OCI-LY7 (cell line): ENCODE measurements at regions not wholly inside any gene's neighbourhood (a gene's known extent, or its start where the extent isn't known, plus 50 kb on each side); places are given as distances from the start of the nearest gene placed in this dataset.

Source experiments
- BruUV-seq: library from RNA; stranded (reverse); fragments of 400-500 nt; replicated peaks from 2 replicates; lab custom pipeline; 2021; lab: Mats Ljungman, UMichigan
- CTCF ChIA-PET: fragments of 300-600 bp; sonication (Branson Sonifier 250); formaldehyde crosslinking; loops from one replicate; lab custom pipeline; 2022; ENCODE audit warnings: antibody characterized with exemption; ENCODE audit not compliant: unreplicated experiment; lab: Charles Lee
- POLR2A ChIA-PET: fragments of 300-600 bp; sonication (Branson Sonifier 250); formaldehyde crosslinking; loops from one replicate; lab custom pipeline; 2022; ENCODE audit warnings: antibody characterized with exemption; lab: Charles Lee
- DNase-seq: peaks from one replicate; pipeline ENCODE4 v3.0.0-alpha.2; 2015; ENCODE audit warnings: low spot score
- H2AFZ ChIP-seq: fragments of 200-600 bp; sonication (generic), shearing (Covaris generic); 2 replicates; pipeline ENCODE4 v1.6.1; 2014; ENCODE audit warnings: mild to moderate bottlenecking, antibody characterized with exemption, low read length, moderate library complexity
- H3K27ac ChIP-seq: fragments of 200-600 bp; sonication (generic); 2 replicates; pipeline ENCODE4 v1.5.1; 2014; ENCODE audit warnings: mixed run types, low read depth, mild to moderate bottlenecking, moderate library complexity, low read length, inconsistent platforms; ENCODE audit not compliant: poor library complexity, severe bottlenecking
- H3K36me3 ChIP-seq: fragments of 200-600 bp; sonication (generic); 2 replicates; pipeline ENCODE4 v1.6.1; 2014; ENCODE audit warnings: mild to moderate bottlenecking, antibody characterized with exemption, low read length, moderate library complexity, mixed read lengths; ENCODE audit not compliant: insufficient read depth
- H3K4me1 ChIP-seq: fragments of 200-600 bp; sonication (generic); 2 replicates; pipeline ENCODE4 v1.5.1; 2014; ENCODE audit warnings: mild to moderate bottlenecking, low read length; ENCODE audit not compliant: insufficient read depth, poor library complexity, severe bottlenecking
- H3K4me2 ChIP-seq: fragments of 200-600 bp; sonication (generic); 2 replicates; pipeline ENCODE4 v1.6.1; 2014; ENCODE audit warnings: mild to moderate bottlenecking, low read length
- H3K4me3 ChIP-seq: fragments of 200-600 bp; sonication (generic); 2 replicates; pipeline ENCODE4 v1.5.1; 2014; ENCODE audit warnings: mild to moderate bottlenecking, low read depth, low read length; ENCODE audit not compliant: poor library complexity, severe bottlenecking
- H3K79me2 ChIP-seq: fragments of 200-600 bp; sonication (generic); 2 replicates; pipeline ENCODE4 v1.6.1; 2016; ENCODE audit warnings: low read depth, mild to moderate bottlenecking, low read length, moderate library complexity, mixed read lengths; ENCODE audit not compliant: insufficient read depth
- H3K9me2 ChIP-seq: fragments of 200-600 bp; sonication (generic); 2 replicates; pipeline ENCODE4 v1.6.1; 2016; ENCODE audit warnings: mild to moderate bottlenecking, low read length, mixed read lengths; ENCODE audit not compliant: insufficient read depth
- H3K9me3 ChIP-seq: fragments of 200-600 bp; sonication (generic); 2 replicates; pipeline ENCODE4 v1.6.1; 2014; ENCODE audit warnings: mild to moderate bottlenecking, mixed run types, low read length, mixed read lengths
- H4K20me1 ChIP-seq: fragments of 200-600 bp; sonication (generic); 2 replicates; pipeline ENCODE4 v1.6.1; 2014; ENCODE audit warnings: mild to moderate bottlenecking, antibody characterized with exemption, low read length, moderate library complexity, mixed read lengths; ENCODE audit not compliant: insufficient read depth
- EZH2phosphoT487 ChIP-seq: fragments of 200-600 bp; sonication (generic); IDR thresholded peaks from 2 replicates; pipeline ENCODE4 v1.6.1; 2018; ENCODE audit warnings: low read depth, borderline replicate concordance, mild to moderate bottlenecking, mixed run types, antibody characterized with exemption, low read length, moderate library complexity, mixed read lengths
- intact Hi-C: fragments of 100-400 bp; cut with micrococcal nuclease; formaldehyde crosslinking; loops from one replicate; pipeline ENCODE4 v1.10.0; 2022; ENCODE audit not compliant: unreplicated experiment
- TF ChIP-seq, protein P1 (sequence below): fragments of 200-600 bp; sonication (generic); conservative IDR thresholded peaks from 2 replicates; pipeline ENCODE4 v1.5.1; 2014; ENCODE audit warnings: mild to moderate bottlenecking, antibody characterized with exemption, low read length, moderate library complexity, mixed read lengths

DNA sequence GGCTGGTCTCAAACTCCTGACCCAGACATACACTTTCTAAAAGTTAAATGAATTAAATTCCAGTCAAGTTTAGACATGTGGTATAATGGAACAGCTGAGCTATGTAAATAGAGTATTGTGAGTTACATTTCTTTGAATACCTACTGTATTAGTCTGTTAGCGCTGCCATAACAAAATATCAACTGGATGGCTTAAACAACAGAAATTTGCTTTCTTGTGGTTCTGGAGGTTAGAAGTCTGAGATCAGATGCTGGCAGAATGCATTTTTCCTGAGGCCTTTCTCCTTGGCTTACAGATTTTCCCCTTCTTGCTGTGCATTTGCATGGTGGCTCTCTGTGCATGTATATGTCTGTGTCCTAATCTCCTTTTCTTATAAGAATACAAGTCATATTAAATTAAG is 101.5 kb upstream of the TGFBR2 start:
- H3K36me3 ChIP-seq: no peaks in the 10 kb centered on the region
- H4K20me1 ChIP-seq: no peaks in the 10 kb centered on the region
- no peak overlapping the region for H2AFZ ChIP-seq
- no peaks in the 10 kb centered on the region for H3K9me2 ChIP-seq
- intact Hi-C loops: no loop called here
- H3K4me1 ChIP-seq: no peaks in the 10 kb centered on the region
- no peaks in the 10 kb centered on the region for H3K9me3 ChIP-seq
- no peak overlapping the region for H3K4me3 ChIP-seq
- no peak overlapping the region for H3K4me2 ChIP-seq
- no TSS peak for BruUV-seq
- DNase-seq: no peak
- no peak overlapping the region for H3K27ac ChIP-seq
- POLR2A ChIA-PET: interaction anchor here (1.1 to 1.6 kb wide), 2 partner anchors 48 to 51 kb away, joined by 3 to 4 read pairs; no protein-coding TSS in a partner anchor
- CTCF ChIA-PET: no interaction called here
- H3K79me2 ChIP-seq: no peaks in the 10 kb centered on the region
- TF ChIP-seq, protein P1, sequence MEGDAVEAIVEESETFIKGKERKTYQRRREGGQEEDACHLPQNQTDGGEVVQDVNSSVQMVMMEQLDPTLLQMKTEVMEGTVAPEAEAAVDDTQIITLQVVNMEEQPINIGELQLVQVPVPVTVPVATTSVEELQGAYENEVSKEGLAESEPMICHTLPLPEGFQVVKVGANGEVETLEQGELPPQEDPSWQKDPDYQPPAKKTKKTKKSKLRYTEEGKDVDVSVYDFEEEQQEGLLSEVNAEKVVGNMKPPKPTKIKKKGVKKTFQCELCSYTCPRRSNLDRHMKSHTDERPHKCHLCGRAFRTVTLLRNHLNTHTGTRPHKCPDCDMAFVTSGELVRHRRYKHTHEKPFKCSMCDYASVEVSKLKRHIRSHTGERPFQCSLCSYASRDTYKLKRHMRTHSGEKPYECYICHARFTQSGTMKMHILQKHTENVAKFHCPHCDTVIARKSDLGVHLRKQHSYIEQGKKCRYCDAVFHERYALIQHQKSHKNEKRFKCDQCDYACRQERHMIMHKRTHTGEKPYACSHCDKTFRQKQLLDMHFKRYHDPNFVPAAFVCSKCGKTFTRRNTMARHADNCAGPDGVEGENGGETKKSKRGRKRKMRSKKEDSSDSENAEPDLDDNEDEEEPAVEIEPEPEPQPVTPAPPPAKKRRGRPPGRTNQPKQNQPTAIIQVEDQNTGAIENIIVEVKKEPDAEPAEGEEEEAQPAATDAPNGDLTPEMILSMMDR: no peak
- TF ChIP-seq EZH2phosphoT487: no peak

DNA sequence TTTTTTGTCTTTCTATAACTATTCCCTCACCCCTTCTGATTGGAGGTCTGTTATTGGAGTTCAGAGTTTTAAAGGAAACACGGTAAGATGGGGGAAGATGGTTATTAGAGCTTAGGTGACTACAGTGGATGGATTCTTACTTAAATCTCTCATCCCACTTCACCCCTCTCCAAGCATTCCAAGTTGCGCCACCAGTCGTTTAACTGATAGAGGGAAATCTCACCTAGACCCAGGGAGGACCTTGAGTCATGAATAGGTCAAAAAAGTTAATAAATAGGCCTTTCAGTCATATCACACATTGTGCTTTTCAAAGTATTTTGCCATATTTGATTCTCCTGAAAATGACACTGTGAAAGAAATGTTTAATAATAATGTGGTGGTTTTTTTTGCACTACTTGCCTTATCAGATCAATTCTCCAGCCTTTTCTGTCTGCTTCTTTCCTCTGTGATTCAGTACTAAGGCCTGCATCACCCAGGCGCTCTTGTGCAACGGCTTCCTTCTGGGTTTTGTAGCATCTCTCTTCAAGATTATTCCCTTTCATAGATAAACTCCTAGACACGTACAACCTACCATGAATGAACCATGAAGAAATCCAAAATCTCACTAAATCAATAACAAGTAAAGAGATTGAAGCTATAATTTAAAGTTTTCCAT is 100.4 kb upstream of the TGFBR2 start:
- Histone ChIP-seq H3K4me3 (no peak overlapping the region), H4K20me1 (no peaks in the 10 kb centered on the region), H3K9me2 (no peaks in the 10 kb centered on the region), H3K36me3 (no peaks in the 10 kb centered on the region), H3K27ac (no peak overlapping the region), H3K9me3 (no peaks in the 10 kb centered on the region), H3K79me2 (no peaks in the 10 kb centered on the region), H2AFZ (no peak overlapping the region), H3K4me1 (no peaks in the 10 kb centered on the region), H3K4me2 (no peak overlapping the region)
- POLR2A ChIA-PET: no interaction called here
- DNase-seq: no peak
- BruUV-seq: no TSS peak
- no peak for TF ChIP-seq EZH2phosphoT487
- TF ChIP-seq, protein P1: no peak
- CTCF ChIA-PET: no interaction called here
- intact Hi-C loops: no loop called here

DNA sequence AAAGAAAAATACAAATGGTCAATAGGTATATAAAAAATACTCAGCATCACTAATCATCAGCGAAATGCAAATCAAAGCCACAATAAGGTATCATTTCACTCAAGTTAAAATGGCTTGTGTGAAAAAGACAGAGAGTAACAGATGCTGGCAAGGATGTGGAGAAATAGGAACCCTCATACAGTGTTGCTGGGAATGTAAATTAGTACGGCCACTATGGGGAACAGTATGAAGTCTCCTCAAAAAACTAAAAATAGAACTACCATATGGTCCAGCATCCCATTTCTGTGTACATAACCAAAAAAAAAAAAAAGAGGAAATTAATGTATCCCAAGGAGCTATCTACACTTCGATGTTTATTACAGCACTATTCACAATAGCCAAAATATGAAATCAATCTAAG is 98.1 kb upstream of the TGFBR2 start:
- BruUV-seq: no TSS peak
- Histone ChIP-seq H3K36me3 (no peaks in the 10 kb centered on the region), H2AFZ (no peak overlapping the region), H3K4me2 (no peak overlapping the region), H3K9me2 (no peaks in the 10 kb centered on the region), H3K9me3 (no peaks in the 10 kb centered on the region), H4K20me1 (no peaks in the 10 kb centered on the region), H3K4me3 (no peak overlapping the region), H3K4me1 (no peaks in the 10 kb centered on the region), H3K27ac (no peak overlapping the region), H3K79me2 (no peaks in the 10 kb centered on the region)
- ChIA-PET CTCF (no interaction called here), POLR2A (no interaction called here)
- intact Hi-C loops: no loop called here
- TF ChIP-seq, protein P1: no peak
- TF ChIP-seq EZH2phosphoT487: no peak
- DNase-seq: no peak
